ENCODE measurements at regions not wholly inside any gene's neighbourhood (a gene's known extent, or its start where the extent isn't known, plus 50 kb on each side); places are given as distances from the start of the nearest gene placed in this dataset.

- Mint-ChIP-seq H3K4me3 (ENCODE audit: unreplicated experiment) (no peak overlapping the region), H3K36me3 (ENCODE audit: insufficient read depth, unreplicated experiment) (no peaks in the 10 kb centered on the region), H3K9me3 (ENCODE audit: unreplicated experiment) (peaks cover 10% of the 10 kb centered on the region), H3K27ac (ENCODE audit: unreplicated experiment) (no peak overlapping the region), H3K27me3 (ENCODE audit: insufficient read depth, unreplicated experiment) (peaks cover 2% of the 10 kb centered on the region), H3K4me1 (ENCODE audit: low read depth, unreplicated experiment) (no peaks in the 10 kb centered on the region)
- ChIA-PET CTCF (no interaction called here), POLR2A (no interaction called here)
- DNase-seq: no peak
- H3K27me3 ChIP-seq (replicated peaks; ENCODE audit: control insufficient read depth, insufficient read depth, low read length): no peaks in the 10 kb centered on the region
- TF ChIP-seq CTCF (IDR thresholded peaks at IDR 0.05; ENCODE audit: insufficient read depth in 1 of 2, low read depth in 1 of 2, low read length in 1 of 2, severe bottlenecking in 1 of 2, unreplicated experiment in 1 of 2): no peak
- peaks cover 5% of the 10 kb centered on the region; the same call in 1 of the 2 replicates for H3K9me3 ChIP-seq
- no TSS peak for BruUV-seq (replicated peaks)
- intact Hi-C loops (cut with micrococcal nuclease; ENCODE audit: unreplicated experiment): no loop called here
- H3K4me1 ChIP-seq: no peaks in the 10 kb centered on the region
- H3K36me3 ChIP-seq (ENCODE audit: control insufficient read depth, insufficient read depth, low read length): no peaks in the 10 kb centered on the region
- H3K4me3 ChIP-seq (ENCODE audit: low read depth, low read length): no peak overlapping the region
These were observed 543.5 kb downstream of the ETNK1 start for GRCh38 chr12:23168459-23168858.

- TF ChIP-seq CTCF (IDR thresholded peaks at IDR 0.05; ENCODE audit: insufficient read depth in 1 of 2, low read depth in 1 of 2, low read length in 1 of 2, severe bottlenecking in 1 of 2, unreplicated experiment in 1 of 2): no peak
- Mint-ChIP-seq H3K36me3 (ENCODE audit: insufficient read depth, unreplicated experiment) (no peaks in the 10 kb centered on the region), H3K27me3 (ENCODE audit: insufficient read depth, unreplicated experiment) (peaks cover 6% of the 10 kb centered on the region), H3K9me3 (ENCODE audit: unreplicated experiment) (peaks cover 17% of the 10 kb centered on the region), H3K4me3 (ENCODE audit: unreplicated experiment) (no peak overlapping the region), H3K27ac (ENCODE audit: unreplicated experiment) (no peak overlapping the region), H3K4me1 (ENCODE audit: low read depth, unreplicated experiment) (no peaks in the 10 kb centered on the region)
- POLR2A ChIA-PET: no interaction called here
- H3K36me3 ChIP-seq (ENCODE audit: control insufficient read depth, insufficient read depth, low read length): no peaks in the 10 kb centered on the region
- H3K9me3 ChIP-seq: peaks cover 5% of the 10 kb centered on the region; the same call in 1 of the 2 replicates
- no peaks in the 10 kb centered on the region for H3K4me1 ChIP-seq
- no peak for DNase-seq
- CTCF ChIA-PET: no interaction called here
- no peaks in the 10 kb centered on the region for H3K27me3 ChIP-seq (replicated peaks; ENCODE audit: control insufficient read depth, insufficient read depth, low read length)
- H3K4me3 ChIP-seq (ENCODE audit: low read depth, low read length): no peak overlapping the region
- BruUV-seq (replicated peaks): no TSS peak
- intact Hi-C loops (cut with micrococcal nuclease; ENCODE audit: unreplicated experiment): no loop called here
These were observed 544.2 kb downstream of the ETNK1 start for GRCh38 chr12:23169012-23169695.

GRCh38 chr12:23169696-23170013 lies 544.7 kb downstream of the ETNK1 start:
- no peak for DNase-seq
- peaks cover 22% of the 10 kb centered on the region for H3K9me3 Mint-ChIP-seq (ENCODE audit: unreplicated experiment)
- intact Hi-C loops (cut with micrococcal nuclease; ENCODE audit: unreplicated experiment): no loop called here
- H3K27me3 Mint-ChIP-seq (ENCODE audit: insufficient read depth, unreplicated experiment): peaks cover 7% of the 10 kb centered on the region
- no peaks in the 10 kb centered on the region for H3K27me3 ChIP-seq (replicated peaks; ENCODE audit: control insufficient read depth, insufficient read depth, low read length)
- no peak overlapping the region for H3K4me3 Mint-ChIP-seq (ENCODE audit: unreplicated experiment)
- BruUV-seq (replicated peaks): no TSS peak
- no peak overlapping the region for H3K4me3 ChIP-seq (ENCODE audit: low read depth, low read length)
- no peak overlapping the region for H3K27ac Mint-ChIP-seq (ENCODE audit: unreplicated experiment)
- POLR2A ChIA-PET: no interaction called here
- TF ChIP-seq CTCF (IDR thresholded peaks at IDR 0.05; ENCODE audit: insufficient read depth in 1 of 2, low read depth in 1 of 2, low read length in 1 of 2, severe bottlenecking in 1 of 2, unreplicated experiment in 1 of 2): no peak
- peaks cover 3% of the 10 kb centered on the region; the same call in 1 of the 2 replicates for H3K9me3 ChIP-seq
- no peaks in the 10 kb centered on the region for H3K4me1 ChIP-seq
- no peaks in the 10 kb centered on the region for H3K36me3 Mint-ChIP-seq (ENCODE audit: insufficient read depth, unreplicated experiment)
- no peaks in the 10 kb centered on the region for H3K4me1 Mint-ChIP-seq (ENCODE audit: low read depth, unreplicated experiment)
- H3K36me3 ChIP-seq (ENCODE audit: control insufficient read depth, insufficient read depth, low read length): no peaks in the 10 kb centered on the region
- CTCF ChIA-PET: no interaction called here

Data from Caco-2 (cell line).